Ishikawa (cell line): ENCODE measurements at regions not wholly inside any gene's neighbourhood (a gene's known extent, or its start where the extent isn't known, plus 50 kb on each side); places are given as distances from the start of the nearest gene placed in this dataset.

ENCODE experiments used
- CEBPB ChIP-seq: IDR thresholded peaks from 2 replicates; pipeline ENCODE4 v1.6.1; 2012
- CREB1 ChIP-seq: IDR thresholded peaks from 2 replicates; pipeline ENCODE4 v1.6.1; 2012; ENCODE audit warnings: low read depth
- EGR1 ChIP-seq: IDR thresholded peaks from 2 replicates; pipeline ENCODE4 v1.6.1; 2012
- EP300 ChIP-seq: IDR thresholded peaks from 2 replicates; pipeline ENCODE4 v1.6.1; 2012; ENCODE audit warnings: borderline replicate concordance
- FOXM1 ChIP-seq: IDR thresholded peaks from 2 replicates; pipeline ENCODE4 v1.6.1; 2012; ENCODE audit warnings: low read depth, borderline replicate concordance
- NFIC ChIP-seq: IDR thresholded peaks from 2 replicates; pipeline ENCODE4 v1.6.1; 2012
- RAD21 ChIP-seq: IDR thresholded peaks from 2 replicates; pipeline ENCODE4 v1.6.1; 2012; ENCODE audit warnings: low read depth
- REST ChIP-seq: IDR thresholded peaks from 2 replicates; pipeline ENCODE4 v1.6.1; 2012; ENCODE audit warnings: low read depth, mild to moderate bottlenecking
- TAF1 ChIP-seq: IDR thresholded peaks from 2 replicates; pipeline ENCODE4 v1.6.1; 2012; ENCODE audit warnings: low read depth, mild to moderate bottlenecking
- TCF12 ChIP-seq: IDR thresholded peaks from 2 replicates; pipeline ENCODE4 v1.6.1; 2012; ENCODE audit warnings: low read depth
- TEAD4 ChIP-seq: IDR thresholded peaks from 2 replicates; pipeline ENCODE4 v1.6.1; 2012
- YY1 ChIP-seq: IDR thresholded peaks from 2 replicates; pipeline ENCODE4 v1.6.1; 2012; ENCODE audit warnings: low read depth
- ZBTB7A ChIP-seq: IDR thresholded peaks from 2 replicates; pipeline ENCODE4 v1.6.1; 2012; ENCODE audit warnings: low read depth
- TF ChIP-seq, protein P1 (sequence below): IDR thresholded peaks from 2 replicates; pipeline ENCODE4 v1.6.1; 2012
- TF ChIP-seq, protein P2 (sequence below): IDR thresholded peaks from 2 replicates; pipeline ENCODE4 v1.6.1; 2012

- TF ChIP-seq FOXM1 (no peak), NFIC (no peak), TEAD4 (no peak), CREB1 (no peak), TCF12 (no peak), CEBPB (no peak), ZBTB7A (no peak), YY1 (no peak), EP300 (no peak), REST (no peak), RAD21 (no peak), EGR1 (no peak), TAF1 (no peak)
- TF ChIP-seq, protein P1, sequence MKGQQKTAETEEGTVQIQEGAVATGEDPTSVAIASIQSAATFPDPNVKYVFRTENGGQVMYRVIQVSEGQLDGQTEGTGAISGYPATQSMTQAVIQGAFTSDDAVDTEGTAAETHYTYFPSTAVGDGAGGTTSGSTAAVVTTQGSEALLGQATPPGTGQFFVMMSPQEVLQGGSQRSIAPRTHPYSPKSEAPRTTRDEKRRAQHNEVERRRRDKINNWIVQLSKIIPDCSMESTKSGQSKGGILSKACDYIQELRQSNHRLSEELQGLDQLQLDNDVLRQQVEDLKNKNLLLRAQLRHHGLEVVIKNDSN = no peak
- TF ChIP-seq, protein P2, sequence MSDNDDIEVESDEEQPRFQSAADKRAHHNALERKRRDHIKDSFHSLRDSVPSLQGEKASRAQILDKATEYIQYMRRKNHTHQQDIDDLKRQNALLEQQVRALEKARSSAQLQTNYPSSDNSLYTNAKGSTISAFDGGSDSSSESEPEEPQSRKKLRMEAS = no peak
Observed at GRCh38 chr22:26732284-26732683, 74.9 kb downstream of the MIAT start.

DNA sequence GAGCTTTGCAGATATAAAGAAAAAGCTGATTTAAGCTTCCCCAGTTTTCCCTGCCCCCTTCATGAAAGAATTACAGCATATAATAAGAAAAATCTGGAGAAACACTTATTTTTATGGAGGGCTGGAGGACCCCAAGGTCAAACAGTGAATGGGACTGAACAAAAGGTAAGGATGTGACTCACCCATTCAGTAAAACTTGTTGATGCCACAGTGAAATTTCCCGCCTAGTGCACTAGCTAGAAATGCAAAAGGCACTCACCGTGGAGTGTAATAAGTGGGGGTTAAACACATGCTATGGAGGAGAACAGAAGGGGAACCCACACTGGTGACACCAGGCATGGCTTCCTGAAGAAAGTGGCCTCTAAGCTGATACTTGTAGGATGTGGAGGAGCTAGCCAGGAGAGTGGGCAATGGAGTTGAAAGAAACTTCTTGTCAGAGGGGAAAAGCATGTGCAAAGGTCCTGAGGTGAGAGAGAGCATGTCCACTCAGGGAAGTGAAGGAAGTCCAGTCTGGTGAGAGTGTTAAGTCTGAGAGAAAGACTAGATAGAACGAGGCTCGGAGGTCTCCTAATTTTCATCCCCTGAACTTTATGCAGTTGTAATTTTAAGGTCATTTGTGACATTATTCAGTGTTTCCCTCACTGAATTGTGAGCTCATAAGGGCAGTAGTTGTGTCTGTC lies 77.1 kb downstream of the MIAT start:
- TF ChIP-seq YY1 (no peak), EP300 (no peak), TCF12 (no peak), CREB1 (no peak), EGR1 (no peak), TAF1 (no peak), FOXM1 (no peak), NFIC (no peak), REST (no peak), RAD21 (no peak)
- TF ChIP-seq, protein P2 = no peak
- TF ChIP-seq, protein P1 = no peak

- TF ChIP-seq TCF12 (no peak), EP300 (no peak), EGR1 (no peak), YY1 (no peak)
Observed at GRCh38 chr22:26735019-26735409, 77.6 kb downstream of the MIAT start.

DNA sequence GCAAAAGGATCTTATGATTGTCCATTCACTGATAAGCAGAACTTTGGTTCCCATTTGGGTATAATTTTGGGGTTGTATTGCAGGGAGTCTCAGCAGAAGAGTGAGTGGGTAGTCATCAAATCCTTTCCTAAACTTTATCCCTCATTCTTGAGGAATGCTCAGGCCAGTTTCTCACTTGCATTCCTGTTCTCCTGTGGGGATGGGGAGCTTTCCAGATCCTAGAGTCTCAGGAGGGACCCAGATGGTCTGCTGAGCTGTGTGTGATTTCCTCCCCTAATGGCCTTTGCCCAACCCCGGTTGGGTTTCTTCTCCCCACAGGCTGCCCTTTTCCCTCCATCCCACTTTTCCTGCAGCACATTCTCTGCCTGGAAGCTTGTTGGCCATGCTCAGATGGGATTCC lies 79.9 kb downstream of the MIAT start:
- TF ChIP-seq FOXM1 = no peak
- TF ChIP-seq, protein P2 = no peak
- TF ChIP-seq YY1 = no peak
- TF ChIP-seq, protein P1 = no peak
- no peak for TF ChIP-seq TCF12
- no peak for TF ChIP-seq CEBPB
- no peak for TF ChIP-seq TAF1
- no peak for TF ChIP-seq RAD21

DNA sequence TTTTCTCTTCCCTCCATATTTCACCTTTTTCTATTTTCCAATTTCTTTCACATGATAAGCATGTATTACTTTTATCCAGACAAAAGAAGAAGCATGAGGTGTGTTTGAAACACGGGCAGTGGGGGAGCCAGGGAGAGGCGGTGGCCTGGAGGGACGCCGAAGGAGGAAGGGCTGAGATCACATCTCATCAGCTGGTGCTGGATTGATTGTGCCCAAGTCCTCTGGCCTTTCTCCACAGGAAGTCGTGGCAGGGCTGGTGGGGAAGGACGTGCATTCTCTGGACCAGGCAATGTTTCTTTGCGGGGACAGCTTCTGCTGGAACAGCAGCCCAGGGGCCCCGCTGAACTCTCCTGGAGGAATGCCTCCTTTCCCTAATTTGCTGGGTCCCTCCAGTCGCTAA lies 82.9 kb downstream of the MIAT start:
- TF ChIP-seq TAF1 (no peak), TCF12 (no peak), TEAD4 (no peak), EP300 (no peak)

DNA sequence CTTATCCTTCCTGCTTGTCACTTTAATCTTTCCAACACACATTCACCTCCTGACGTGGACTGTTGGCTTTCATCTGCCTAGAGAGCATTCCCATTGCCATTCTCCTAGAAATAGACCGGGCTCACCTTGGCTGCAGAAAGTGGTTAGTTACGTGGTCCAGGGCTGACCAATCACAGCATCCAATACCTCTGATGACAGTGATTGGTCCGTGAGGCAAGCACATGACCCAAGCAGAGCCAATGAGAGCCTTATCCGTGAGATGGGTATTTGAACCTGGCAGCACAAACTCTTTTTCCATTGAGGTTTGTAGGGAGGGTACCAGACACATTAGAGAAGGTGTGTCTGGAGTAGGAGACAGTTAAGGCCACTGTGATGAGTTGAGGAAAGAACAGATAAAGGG lies 85.8 kb downstream of the MIAT start:
- TF ChIP-seq, protein P2 = no peak
- TF ChIP-seq YY1 = no peak
- TF ChIP-seq, protein P1 = peak; percentile 41; the same call in 1 of the 2 replicates
